Gastroesophageal sphincter (tissue), 3 donors: ENCODE measurements at regions not wholly inside any gene's neighbourhood (a gene's known extent, or its start where the extent isn't known, plus 50 kb on each side); places are given as distances from the start of the nearest gene placed in this dataset.

ENCODE experiments used
- POLR2A ChIP-seq, 2 donors: fragments of 450-650 bp; IDR thresholded peaks; one replicate each; pipeline ENCODE4 v1.6.1; 2017; ENCODE audit warnings: antibody characterized with exemption in 2 of 2, mild to moderate bottlenecking in 2 of 2, moderate library complexity in 1 of 2
- TF ChIP-seq, protein P1 (sequence below), 4 experiments: fragments of 200-600 bp in 2 of 4; fragments of 450-650 bp in 2 of 4; sonication (generic) in 1 of 4; IDR thresholded peaks; one replicate each; pipeline ENCODE4 v1.5.1; 2017 to 2019; ENCODE audit warnings: antibody characterized with exemption in 4 of 4, mild to moderate bottlenecking in 2 of 4, moderate library complexity in 2 of 4

DNA sequence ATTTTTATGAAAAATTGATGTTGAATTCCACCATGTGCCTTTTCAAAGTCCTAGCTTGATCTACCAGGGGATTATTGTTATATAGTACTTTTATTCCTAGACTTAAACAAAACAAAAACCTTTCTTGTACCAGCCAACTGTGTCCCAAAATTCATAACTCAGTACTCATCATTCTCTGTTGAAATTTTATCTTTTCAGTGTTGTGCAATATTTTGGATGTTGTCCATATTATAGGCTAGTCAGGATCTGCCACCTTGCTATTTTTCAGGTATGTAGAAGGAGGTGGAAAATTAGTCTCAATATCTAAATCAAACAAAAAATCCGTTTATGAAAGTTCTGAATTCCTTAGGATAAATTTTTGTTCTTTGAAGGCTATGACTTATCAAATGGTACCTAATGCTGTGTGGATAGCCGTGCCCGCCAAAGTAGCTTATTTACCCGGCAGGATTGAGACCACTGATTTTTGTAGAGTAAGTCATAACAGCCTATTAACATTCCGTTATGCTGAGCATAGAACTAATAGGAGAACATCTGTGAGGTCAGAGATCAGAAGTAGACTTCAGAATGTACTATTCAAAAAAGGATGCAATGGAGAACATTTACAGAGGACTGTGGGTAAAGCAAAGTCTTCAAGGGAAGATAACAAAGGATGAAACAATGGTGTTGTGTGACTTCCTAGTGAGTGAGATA is 304.7 kb downstream of the SOX4 start:
- TF ChIP-seq, protein P1, sequence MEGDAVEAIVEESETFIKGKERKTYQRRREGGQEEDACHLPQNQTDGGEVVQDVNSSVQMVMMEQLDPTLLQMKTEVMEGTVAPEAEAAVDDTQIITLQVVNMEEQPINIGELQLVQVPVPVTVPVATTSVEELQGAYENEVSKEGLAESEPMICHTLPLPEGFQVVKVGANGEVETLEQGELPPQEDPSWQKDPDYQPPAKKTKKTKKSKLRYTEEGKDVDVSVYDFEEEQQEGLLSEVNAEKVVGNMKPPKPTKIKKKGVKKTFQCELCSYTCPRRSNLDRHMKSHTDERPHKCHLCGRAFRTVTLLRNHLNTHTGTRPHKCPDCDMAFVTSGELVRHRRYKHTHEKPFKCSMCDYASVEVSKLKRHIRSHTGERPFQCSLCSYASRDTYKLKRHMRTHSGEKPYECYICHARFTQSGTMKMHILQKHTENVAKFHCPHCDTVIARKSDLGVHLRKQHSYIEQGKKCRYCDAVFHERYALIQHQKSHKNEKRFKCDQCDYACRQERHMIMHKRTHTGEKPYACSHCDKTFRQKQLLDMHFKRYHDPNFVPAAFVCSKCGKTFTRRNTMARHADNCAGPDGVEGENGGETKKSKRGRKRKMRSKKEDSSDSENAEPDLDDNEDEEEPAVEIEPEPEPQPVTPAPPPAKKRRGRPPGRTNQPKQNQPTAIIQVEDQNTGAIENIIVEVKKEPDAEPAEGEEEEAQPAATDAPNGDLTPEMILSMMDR (IDR thresholded peaks at IDR 0.05): no peak
- no peak for TF ChIP-seq POLR2A (IDR thresholded peaks at IDR 0.05)
